Heart left ventricle (tissue), 16 donors: ENCODE measurements at regions not wholly inside any gene's neighbourhood (a gene's known extent, or its start where the extent isn't known, plus 50 kb on each side); places are given as distances from the start of the nearest gene placed in this dataset.

ENCODE experiments used
- ATAC-seq, 4 donors: fragments of 200-7000 bp; cut with Tn5 transposase; one replicate each; pipeline ENCODE4 v1.9.1; 2020 to 2022; ENCODE audit warnings: moderate library complexity in 4 of 4, mild to moderate bottlenecking in 3 of 4, moderate number of reproducible peaks in 1 of 4
- DNase-seq, 5 donors: peaks; one replicate each; pipeline ENCODE4 v3.0.0-alpha.2; 2020
- H3K27ac ChIP-seq, 12 donors: fragments of 200-600 bp; sonication (generic) in 4 of 12; one replicate each; pipeline versions ENCODE4 v1.5.0 to v1.8.0; 2016 to 2022; ENCODE audit warnings: mild to moderate bottlenecking in 2 of 12
- H3K27me3 ChIP-seq, 9 donors: fragments of 200-600 bp; sonication (generic) in 2 of 9; one replicate each; pipeline versions ENCODE4 v1.5.1 to v1.8.0; 2016 to 2022; ENCODE audit warnings: mild to moderate bottlenecking in 3 of 9
- H3K36me3 ChIP-seq, 9 donors: fragments of 200-600 bp; sonication (generic) in 2 of 9; one replicate each; pipeline versions ENCODE4 v1.5.0 to v1.8.0; 2018 to 2022; ENCODE audit warnings: mild to moderate bottlenecking in 2 of 9
- H3K4me1 ChIP-seq, 12 donors: fragments of 200-600 bp; sonication (generic) in 4 of 12; one replicate each; pipeline versions ENCODE4 v1.5.0 to v1.8.0; 2016 to 2022; ENCODE audit warnings: mild to moderate bottlenecking in 3 of 12
- H3K4me3 ChIP-seq, 12 donors: fragments of 200-600 bp; sonication (generic) in 4 of 12; one replicate each; pipeline versions ENCODE4 v1.5.0 to v1.8.0; 2017 to 2022; ENCODE audit warnings: mild to moderate bottlenecking in 9 of 12, moderate library complexity in 4 of 12
- H3K9me3 ChIP-seq, 12 donors: fragments of 200-600 bp; sonication (generic) in 4 of 12; one replicate each; pipeline versions ENCODE4 v1.5.0 to v1.8.0; 2016 to 2022; ENCODE audit warnings: mild to moderate bottlenecking in 1 of 12
- CTCF ChIP-seq, 12 donors: fragments of 200-600 bp; sonication (generic) in 4 of 12; IDR thresholded peaks; one replicate each; pipeline versions ENCODE4 v1.5.0 to v1.8.0; 2018 to 2022; ENCODE audit warnings: antibody characterized with exemption in 12 of 12, mild to moderate bottlenecking in 5 of 12
- POLR2A ChIP-seq, 2 donors: fragments of 450-650 bp; IDR thresholded peaks; one replicate each; pipeline ENCODE4 v1.6.1; 2017; ENCODE audit warnings: antibody characterized with exemption in 2 of 2, mild to moderate bottlenecking in 2 of 2, moderate library complexity in 2 of 2
- WGBS, 4 donors: extraction: QIAGEN DNeasy Blood & Tissue Kit in 2 of 4; methylation state at CpG; one replicate each; pipeline versions ENCODE4 v1.1.5 to v1.1.7; 2013 to 2018; 5-methylcytosine and 5-hydroxymethylcytosine counted together
- intact Hi-C, 10 donors: fragments of 100-400 bp; cut with DNase I; formaldehyde crosslinking; loops; one replicate each; pipeline versions ENCODE4 v1.11.1 to v1.14.2; 2022
- donor health status: ischemic (EF 13 %, LVEDD 7.1; RV severe dilation, severe dysfunction).
- donor health status: healthy with polysubstance abuse.
- donor health status: DM: no; HTN: yes; CAD: no.
- donor health status: DM: no; HTN: no; CAD: no.
- donor health status: ischemic (EF 25% LVEDD 6.9; RV normal size, moderate dysfunction).
- donor health status: ischemic (EF 25% LVEDD 5.7; RV mildly dilated, moderate dysfunction).
- donor health status: healthy.
- donor health status: DM: yes; HTN: yes; CAD: no.
- donor health status: ischemic (EF 35%, LVEDD 5.7; RV mildly dilated, moderate dysfunction).
- donor health status: nonischemic (EF 11% LVEDD 7.7; RV severe dilation, severe dysfunction).
- donor health status: DM: yes; HTN: yes; CAD: no.
- donor health status: PGD.
- donor health status: ischemic (EF 29% LVEDD 5.4; RV normal size, mild dysfunction).
- donor health status: nonischemic (EF 23%, LVEDD 6.1; RV moderate dilation, normal function).

DNA sequence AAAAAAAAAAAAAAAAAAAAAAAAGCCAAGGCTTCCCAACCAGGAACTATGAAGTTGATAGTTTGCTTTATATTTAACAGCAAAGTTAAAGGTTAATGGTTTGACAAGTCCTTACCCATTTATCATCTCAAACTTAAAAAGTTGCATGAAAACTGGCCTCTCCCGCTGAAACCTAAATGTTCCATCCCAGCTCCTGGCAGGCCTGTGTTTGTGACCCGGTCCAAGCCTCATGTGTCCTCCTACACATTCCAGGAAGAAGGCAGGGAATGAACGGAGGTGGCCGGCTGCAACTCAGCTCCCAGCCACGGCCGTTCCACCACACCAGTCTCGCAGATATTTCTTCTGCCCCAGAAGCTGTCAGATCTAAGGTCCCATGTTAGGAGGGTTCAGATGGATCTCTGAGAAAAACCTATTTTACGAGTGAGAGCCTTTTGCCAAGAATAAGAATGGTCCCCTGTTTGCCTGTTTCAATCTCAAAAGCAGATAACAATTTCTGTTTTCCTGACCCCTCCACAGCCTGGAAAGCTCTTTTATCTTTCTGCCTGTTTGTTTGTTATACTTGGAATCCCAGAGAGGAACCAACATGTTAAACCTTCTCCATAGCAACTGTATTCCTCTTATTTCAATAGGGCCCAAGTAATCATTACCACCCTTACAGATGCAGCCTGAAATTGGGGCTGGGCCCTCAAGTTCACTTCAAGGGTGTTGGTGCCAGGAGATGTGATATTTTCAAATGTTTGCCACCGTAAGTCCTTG, 56.5 kb downstream of the KCTD12 start:
- no peaks in the 10 kb centered on the region for H3K27me3 ChIP-seq
- no peaks in the 10 kb centered on the region for H3K9me3 ChIP-seq
- H3K4me1 ChIP-seq = peaks cover 0 to 30% (median 14%) of the 10 kb centered on the region in 12 donors
- H3K27ac ChIP-seq = peak overlapping the region in 11 of 12 donors; percentile 22 to 76 (median 72)
- no peak for TF ChIP-seq CTCF (IDR thresholded peaks at IDR 0.05)
- no peak for TF ChIP-seq POLR2A (IDR thresholded peaks at IDR 0.05)
- ATAC-seq (peak; percentile 65 to 91 (median 80)), DNase-seq (peak; percentile 52 to 64 (median 54))
- peak overlapping the region in 2 of 12 donors; percentile 1 to 5 for H3K4me3 ChIP-seq
- intact Hi-C loops = loop anchor here in 3 of 10 donors (5.0 to 10.0 kb wide), 3 partner anchors 38 to 165 kb away; partner anchors contain the start of gene KCTD12 (in 1 of the 3)
- no peaks in the 10 kb centered on the region for H3K36me3 ChIP-seq
- 33 to 54% (median 48%) methylated on average over 9 of the region's 9 CpGs for WGBS, 4 donors

GRCh38 chr13:76828316-76828741, 57.9 kb downstream of the KCTD12 start:
- H3K27ac ChIP-seq = peak overlapping the region in 1 of 12 donors; percentile 72
- no peaks in the 10 kb centered on the region for H3K27me3 ChIP-seq
- DNase-seq (no peak), ATAC-seq (no peak)
- no peaks in the 10 kb centered on the region for H3K36me3 ChIP-seq
- H3K4me3 ChIP-seq = no peak overlapping the region
- H3K9me3 ChIP-seq = no peaks in the 10 kb centered on the region
- H3K4me1 ChIP-seq = peaks cover 0 to 30% (median 14%) of the 10 kb centered on the region in 12 donors
- TF ChIP-seq CTCF (IDR thresholded peaks at IDR 0.05) = no peak
- TF ChIP-seq POLR2A (IDR thresholded peaks at IDR 0.05) = no peak
- intact Hi-C loops = loop anchor here in 2 of 10 donors (5.0 to 10.0 kb wide), 2 partner anchors 59 to 164 kb away; partner anchors contain the start of gene KCTD12 (in 1 of the 2)
- WGBS, 4 donors = 63 to 97% (median 78%) methylated on average over 3 of the region's 3 CpGs

DNA sequence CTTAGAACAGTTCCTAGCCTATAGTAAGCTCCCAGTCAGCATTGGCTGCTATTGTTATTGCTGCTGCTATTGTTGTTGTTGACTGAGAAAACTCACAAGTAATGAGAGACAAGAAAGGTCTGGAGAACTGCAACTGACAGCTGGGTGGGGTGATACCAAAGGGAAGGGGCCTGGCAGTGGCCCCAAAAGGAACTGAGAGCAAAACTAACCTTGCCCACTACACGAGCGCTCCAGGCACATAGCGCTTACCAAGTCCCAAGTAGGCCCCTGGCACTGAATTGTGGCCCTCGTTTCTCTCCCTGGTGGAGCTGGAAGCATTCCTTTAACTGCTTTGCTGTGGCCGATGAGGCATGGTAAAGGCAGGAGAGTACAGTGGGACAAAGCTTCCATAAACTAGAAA, 59.7 kb downstream of the KCTD12 start:
- no peak overlapping the region for H3K27ac ChIP-seq
- DNase-seq (no peak), ATAC-seq (no peak)
- H3K27me3 ChIP-seq = no peaks in the 10 kb centered on the region
- no peak for TF ChIP-seq POLR2A (IDR thresholded peaks at IDR 0.05)
- no peak for TF ChIP-seq CTCF (IDR thresholded peaks at IDR 0.05)
- H3K36me3 ChIP-seq = no peaks in the 10 kb centered on the region
- WGBS, 4 donors = 91 to 98% (median 93%) methylated on average over 5 of the region's 5 CpGs
- H3K4me1 ChIP-seq = peaks cover 0 to 31% (median 14%) of the 10 kb centered on the region in 12 donors
- H3K4me3 ChIP-seq = no peak overlapping the region
- no peaks in the 10 kb centered on the region for H3K9me3 ChIP-seq
- intact Hi-C loops = loop anchor here in 2 of 10 donors (5.0 to 10.0 kb wide), 2 partner anchors 61 to 162 kb away; partner anchors contain the start of gene KCTD12 (in 1 of the 2)

DNA sequence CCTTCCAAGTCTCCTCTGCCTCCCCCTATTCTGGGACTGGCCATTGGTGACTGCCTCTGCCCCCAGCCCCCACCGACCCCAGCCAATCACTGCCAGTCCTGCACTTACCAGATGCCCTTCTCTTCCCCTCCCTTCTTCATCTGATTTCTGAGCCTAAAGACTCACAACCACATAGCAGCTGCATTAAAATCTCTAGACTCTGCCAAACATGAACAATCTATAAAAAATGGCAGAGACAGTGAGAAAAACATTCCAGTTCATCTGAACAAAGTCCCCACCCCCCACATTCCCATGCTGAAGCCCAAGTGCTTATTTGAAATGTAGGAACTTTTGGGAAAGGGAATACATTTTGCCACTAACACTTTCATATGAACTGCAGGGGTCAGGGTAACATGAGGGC, 60.8 kb downstream of the KCTD12 start:
- no peaks in the 10 kb centered on the region for H3K9me3 ChIP-seq
- 35 to 67% (median 39%) methylated on average over 1 of the region's 1 CpG for WGBS, 4 donors
- no peaks in the 10 kb centered on the region for H3K36me3 ChIP-seq
- DNase-seq = no peak
- H3K27me3 ChIP-seq = no peaks in the 10 kb centered on the region
- TF ChIP-seq POLR2A (IDR thresholded peaks at IDR 0.05) = no peak
- TF ChIP-seq CTCF (IDR thresholded peaks at IDR 0.05) = no peak
- no peak overlapping the region for H3K4me3 ChIP-seq
- ATAC-seq = no peak
- peaks cover 0 to 42% (median 15%) of the 10 kb centered on the region in 12 donors for H3K4me1 ChIP-seq
- intact Hi-C loops = loop anchor here in 2 of 10 donors (5.0 to 10.0 kb wide), 2 partner anchors 62 to 161 kb away; partner anchors contain the start of gene KCTD12 (in 1 of the 2)
- H3K27ac ChIP-seq = peak overlapping the region in 1 of 12 donors; percentile 21
